SK-N-SH (cell line): ENCODE measurements at regions not wholly inside any gene's neighbourhood (a gene's known extent, or its start where the extent isn't known, plus 50 kb on each side); places are given as distances from the start of the nearest gene placed in this dataset.

Experiments
- CTCF ChIA-PET: fragments of 300-600, 350-600 bp; formaldehyde crosslinking; extraction: SDS; loops from one replicate; lab custom pipeline; 2021; lab: Yijun Ruan, JAX
- POLR2A ChIA-PET: fragments of 350-600 bp; sonication (Branson Sonifier 250); formaldehyde crosslinking; extraction: SDS; loops from one replicate; lab custom pipeline; 2020; ENCODE audit warnings: antibody characterized with exemption, inconsistent platforms; lab: Yijun Ruan, JAX
- DNase-seq: peaks from one replicate; pipeline ENCODE4 v3.0.0; 2012
- H2AFZ ChIP-seq: fragments of 200-600 bp; sonication (generic); 2 replicates; pipeline ENCODE4 v1.8.1; 2016; ENCODE audit warnings: antibody characterized with exemption, mild to moderate bottlenecking, low read depth
- H3F3A ChIP-seq: fragments of 200-600 bp; sonication (generic); replicated peaks from 2 replicates; pipeline ENCODE3; 2016; ENCODE audit warnings: antibody characterized with exemption, mild to moderate bottlenecking; ENCODE audit not compliant: insufficient read depth
- H3K27ac ChIP-seq, 2 experiments: fragments of 200-500 bp in 1 of 2; fragments of 200-600 bp in 1 of 2; sonication (Bioruptor generic) in 1 of 2; sonication (generic), shearing (Covaris generic) in 1 of 2; 2 replicates each; pipeline versions ENCODE4 v1.5.1 to v1.6.1; 2014 to 2016; ENCODE audit warnings: low read depth in 2 of 2, inconsistent platforms in 1 of 2, low read length in 1 of 2, mild to moderate bottlenecking in 1 of 2, mixed read lengths in 1 of 2
- H3K27me3 ChIP-seq: fragments of 200-600 bp; sonication (generic), shearing (Covaris generic); 2 replicates; pipeline ENCODE4 v1.6.1; 2016; ENCODE audit warnings: mixed run types; ENCODE audit not compliant: insufficient read depth
- H3K36me3 ChIP-seq, 2 experiments: fragments of 200-500 bp in 1 of 2; fragments of 200-600 bp in 1 of 2; sonication (Bioruptor generic) in 1 of 2; sonication (generic) in 1 of 2; replicated peaks in 1 of 2; 2 replicates each; pipeline versions ENCODE3 to v1.5.1; 2014 to 2016; ENCODE audit warnings: low read length in 1 of 2, mild to moderate bottlenecking in 1 of 2; ENCODE audit not compliant: insufficient read depth in 2 of 2, control insufficient read depth in 1 of 2
- H3K4me1 ChIP-seq, 2 experiments: fragments of 200-500 bp in 1 of 2; fragments of 200-600 bp in 1 of 2; sonication (Bioruptor generic) in 1 of 2; sonication (generic), shearing (Covaris generic) in 1 of 2; 2 replicates each; pipeline versions ENCODE4 v1.5.1 to v1.6.1; 2014 to 2016; ENCODE audit warnings: low read depth in 1 of 2, low read length in 1 of 2, mixed run types in 1 of 2; ENCODE audit not compliant: insufficient read depth in 2 of 2, control insufficient read depth in 1 of 2
- H3K4me2 ChIP-seq: fragments of 200-600 bp; sonication (generic), shearing (Covaris generic); 2 replicates; pipeline ENCODE4 v1.6.1; 2017; ENCODE audit warnings: mixed run types
- H3K4me3 ChIP-seq, 2 experiments: fragments of 200-500 bp in 1 of 2; fragments of 200-600 bp in 1 of 2; sonication (Bioruptor generic) in 1 of 2; sonication (generic), shearing (Covaris generic) in 1 of 2; 2 replicates each; pipeline versions ENCODE4 v1.5.1 to v1.8.1; 2014 to 2016; ENCODE audit warnings: low read depth in 2 of 2, inconsistent platforms in 1 of 2, low read length in 1 of 2, mild to moderate bottlenecking in 1 of 2, mixed read lengths in 1 of 2, moderate library complexity in 1 of 2
- H3K79me2 ChIP-seq: fragments of 200-600 bp; sonication (generic); 2 replicates; pipeline ENCODE4 v1.8.1; 2017; ENCODE audit warnings: mild to moderate bottlenecking; ENCODE audit not compliant: insufficient read depth
- H3K9ac ChIP-seq: fragments of 200-600 bp; sonication (generic); 2 replicates; pipeline ENCODE4 v1.6.1; 2017; ENCODE audit warnings: mixed run types
- H3K9me2 ChIP-seq: fragments of 200-600 bp; sonication (generic); 2 replicates; pipeline ENCODE4 v1.6.1; 2017; ENCODE audit warnings: mixed run types
- H3K9me3 ChIP-seq: fragments of 200-600 bp; sonication (generic); 2 replicates; pipeline ENCODE4 v1.6.1; 2017; ENCODE audit warnings: mixed run types, mild to moderate bottlenecking, moderate library complexity
- H4K20me1 ChIP-seq: fragments of 200-600 bp; sonication (generic); 2 replicates; pipeline ENCODE4 v1.6.1; 2017; ENCODE audit warnings: mild to moderate bottlenecking, mixed run types; ENCODE audit not compliant: insufficient read depth
- ELF1 ChIP-seq: IDR thresholded peaks from 2 replicates; pipeline ENCODE4 v1.4.0; 2012
- EP300 ChIP-seq, 2 experiments: IDR thresholded peaks; 2 replicates each; pipeline versions ENCODE4 v1.4.0 to v1.6.1; 2012; ENCODE audit warnings: borderline replicate concordance in 1 of 2, low read depth in 1 of 2, low read length in 1 of 2
- EZH2phosphoT487 ChIP-seq: fragments of 200-600 bp; sonication (generic); IDR thresholded peaks from 2 replicates; pipeline ENCODE4 v1.6.1; 2017; ENCODE audit warnings: low read depth, mixed run types, mild to moderate bottlenecking, antibody characterized with exemption, moderate library complexity, borderline replicate concordance
- FOSL2 ChIP-seq: IDR thresholded peaks from 2 replicates; pipeline ENCODE4 v1.4.0; 2012; ENCODE audit warnings: low read depth, mild to moderate bottlenecking, moderate library complexity, borderline replicate concordance
- FOXM1 ChIP-seq: IDR thresholded peaks from 2 replicates; pipeline ENCODE4 v1.4.0; 2012; ENCODE audit warnings: low read depth, mild to moderate bottlenecking
- IRF3 ChIP-seq: fragments of 150-350 bp; IDR thresholded peaks from 2 replicates; pipeline ENCODE4 v1.6.1; 2016; ENCODE audit warnings: mild to moderate bottlenecking, low read depth, low read length
- JUND ChIP-seq: IDR thresholded peaks from 2 replicates; pipeline ENCODE4 v1.4.0; 2012
- MXI1 ChIP-seq: IDR thresholded peaks from 2 replicates; pipeline ENCODE4 v1.6.1; 2012; ENCODE audit warnings: mild to moderate bottlenecking, low read depth, low read length, improper control_type of control experiment
- NFIC ChIP-seq: IDR thresholded peaks from 2 replicates; pipeline ENCODE4 v1.4.0; 2012; ENCODE audit warnings: borderline replicate concordance
- PBX3 ChIP-seq: IDR thresholded peaks from 2 replicates; pipeline ENCODE4; 2012
- RCOR1 ChIP-seq: fragments of 150-350 bp; IDR thresholded peaks from 2 replicates; pipeline ENCODE4 v1.6.1; 2017; ENCODE audit warnings: antibody characterized with exemption, low read length
- RFX5 ChIP-seq: IDR thresholded peaks from 2 replicates; pipeline ENCODE4 v1.6.1; 2012; ENCODE audit warnings: mild to moderate bottlenecking, improper control_type of control experiment, low read length
- RXRA ChIP-seq: IDR thresholded peaks from 2 replicates; pipeline ENCODE4 v1.4.0; 2012; ENCODE audit warnings: low read depth, mild to moderate bottlenecking, borderline replicate concordance
- SIN3A ChIP-seq: IDR thresholded peaks from 2 replicates; pipeline ENCODE4 v1.6.1; 2012; ENCODE audit warnings: low read depth, mild to moderate bottlenecking, low read length, moderate library complexity, borderline replicate concordance
- SMC3 ChIP-seq: IDR thresholded peaks from 2 replicates; pipeline ENCODE4 v1.6.1; 2012; ENCODE audit warnings: low read depth, low read length, improper control_type of control experiment
- TAF1 ChIP-seq: IDR thresholded peaks from 2 replicates; pipeline ENCODE4 v1.6.1; 2012; ENCODE audit warnings: low read depth, mild to moderate bottlenecking, low read length, moderate library complexity, borderline replicate concordance
- TCF12 ChIP-seq: IDR thresholded peaks from 2 replicates; pipeline ENCODE4 v1.4.0; 2012
- WGBS: methylation state at CpG from one replicate; pipeline ENCODE4 v1.1.6; 2017; ENCODE audit warnings: low lambda C conversion rate; 5-methylcytosine and 5-hydroxymethylcytosine counted together
- TF ChIP-seq, protein P1 (sequence below): fragments of 150-350 bp; IDR thresholded peaks from 2 replicates; pipeline ENCODE4 v1.6.1; 2017; ENCODE audit warnings: antibody characterized with exemption, low read length, low read depth, borderline replicate concordance
- TF ChIP-seq, protein P2 (sequence below): IDR thresholded peaks from 2 replicates; pipeline ENCODE4 v1.4.0; 2012; ENCODE audit warnings: low read depth

DNA sequence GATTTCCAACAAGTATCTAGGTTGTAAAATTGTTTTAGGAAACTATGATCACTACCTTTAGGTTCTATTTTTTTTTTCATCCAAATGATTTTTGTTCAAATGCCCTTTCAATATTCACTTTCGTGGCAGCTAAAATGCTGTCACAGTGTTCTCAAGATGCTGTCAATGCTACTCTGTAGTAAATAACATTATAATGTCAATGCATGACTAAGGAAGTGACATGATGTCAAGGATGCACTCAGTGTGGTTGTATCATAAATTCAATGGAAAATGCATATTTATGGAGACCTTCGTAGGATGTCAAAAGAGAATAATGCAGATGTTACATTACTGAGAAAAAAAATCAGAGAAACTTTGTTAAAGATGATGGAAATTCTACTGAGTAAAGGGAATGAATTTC, 673.8 kb downstream of the ANKRD7 start:
- POLR2A ChIA-PET = no interaction called here
- Histone ChIP-seq H3K9ac (no peak overlapping the region), H3F3A (no peaks in the 10 kb centered on the region), H3K4me3 (no peak overlapping the region), H4K20me1 (no peaks in the 10 kb centered on the region), H3K36me3 (no peaks in the 10 kb centered on the region), H3K4me2 (no peak overlapping the region), H3K9me2 (no peaks in the 10 kb centered on the region), H3K9me3 (no peaks in the 10 kb centered on the region; the same call in 1 of the 2 replicates), H3K4me1 (no peaks in the 10 kb centered on the region; a peak in 1 of 4 replicates), H2AFZ (no peak overlapping the region), H3K27me3 (no peaks in the 10 kb centered on the region), H3K27ac (no peak overlapping the region), H3K79me2 (no peaks in the 10 kb centered on the region)
- CTCF ChIA-PET = no interaction called here
- TF ChIP-seq NFIC (no peak), IRF3 (no peak), RCOR1 (no peak), EZH2phosphoT487 (no peak), TCF12 (no peak), FOXM1 (no peak), RXRA (no peak), SMC3 (no peak), TAF1 (no peak), RFX5 (no peak), JUND (no peak), EP300 (IDR thresholded peaks at IDR 0.05; ENCODE audit: borderline replicate concordance in 1 of 2, low read depth in 1 of 2, low read length in 1 of 2) (no peak), MXI1 (no peak), FOSL2 (no peak), PBX3 (no peak), SIN3A (no peak), ELF1 (no peak)
- TF ChIP-seq, protein P1, sequence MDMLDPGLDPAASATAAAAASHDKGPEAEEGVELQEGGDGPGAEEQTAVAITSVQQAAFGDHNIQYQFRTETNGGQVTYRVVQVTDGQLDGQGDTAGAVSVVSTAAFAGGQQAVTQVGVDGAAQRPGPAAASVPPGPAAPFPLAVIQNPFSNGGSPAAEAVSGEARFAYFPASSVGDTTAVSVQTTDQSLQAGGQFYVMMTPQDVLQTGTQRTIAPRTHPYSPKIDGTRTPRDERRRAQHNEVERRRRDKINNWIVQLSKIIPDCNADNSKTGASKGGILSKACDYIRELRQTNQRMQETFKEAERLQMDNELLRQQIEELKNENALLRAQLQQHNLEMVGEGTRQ = no peak
- TF ChIP-seq, protein P2, sequence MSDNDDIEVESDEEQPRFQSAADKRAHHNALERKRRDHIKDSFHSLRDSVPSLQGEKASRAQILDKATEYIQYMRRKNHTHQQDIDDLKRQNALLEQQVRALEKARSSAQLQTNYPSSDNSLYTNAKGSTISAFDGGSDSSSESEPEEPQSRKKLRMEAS = no peak
- WGBS = 26% methylated on average over 2 of the region's 2 CpGs
- no peak for DNase-seq
